IMR-90 (cell line): ENCODE measurements at regions not wholly inside any gene's neighbourhood (a gene's known extent, or its start where the extent isn't known, plus 50 kb on each side); places are given as distances from the start of the nearest gene placed in this dataset.
A peak's percentile ranks its signal among the peaks of the same experiment; 100 is the strongest.

ENCODE experiments used
- ATAC-seq: fragments of 200-7000 bp; cut with Tn5 transposase; 2 replicates; pipeline ENCODE4 v1.9.1; 2020; ENCODE audit warnings: low read depth, mild to moderate bottlenecking, moderate library complexity
- BruUV-seq: library from RNA; stranded (reverse); fragments of 400-500 nt; replicated peaks from 2 replicates; lab custom pipeline; 2021; lab: Mats Ljungman, UMichigan
- CTCF ChIA-PET: fragments of 300-600 bp; formaldehyde crosslinking; extraction: SDS; loops from one replicate; lab custom pipeline; 2021; ENCODE audit warnings: antibody characterized with exemption; lab: Yijun Ruan, JAX
- POLR2A ChIA-PET: fragments of 300-600 bp; sonication (Branson Sonifier 250); formaldehyde crosslinking; loops from one replicate; lab custom pipeline; 2022; ENCODE audit warnings: antibody characterized with exemption; ENCODE audit not compliant: unreplicated experiment; lab: Charles Lee
- DNase-seq: peaks from one replicate; pipeline ENCODE4 v3.0.0; 2013
- H2AFZ ChIP-seq: replicated peaks from 2 replicates; pipeline ENCODE3; 2013; ENCODE audit warnings: low read length, mild to moderate bottlenecking; ENCODE audit not compliant: poor library complexity
- H2AK5ac ChIP-seq: 2 replicates; pipeline ENCODE4 v1.6.1; 2013; ENCODE audit warnings: low read depth, low read length, inconsistent platforms
- H2AK9ac ChIP-seq: replicated peaks from 2 replicates; pipeline ENCODE3; 2013; ENCODE audit warnings: mild to moderate bottlenecking, low read depth, low read length, moderate library complexity; ENCODE audit not compliant: poor library complexity
- H2BK120ac ChIP-seq: 2 replicates; pipeline ENCODE4 v1.6.1; 2013; ENCODE audit warnings: low read depth, low read length, inconsistent platforms
- H2BK15ac ChIP-seq: 3 replicates; pipeline ENCODE4 v1.6.1; 2013; ENCODE audit warnings: low read depth, low read length, inconsistent platforms
- H2BK20ac ChIP-seq: 2 replicates; pipeline ENCODE4 v1.6.1; 2013; ENCODE audit warnings: low read depth, mild to moderate bottlenecking, inconsistent platforms, low read length, moderate library complexity
- H2BK5ac ChIP-seq: 2 replicates; pipeline ENCODE4 v1.6.1; 2013; ENCODE audit warnings: mild to moderate bottlenecking, low read depth, low read length, inconsistent platforms; ENCODE audit not compliant: poor library complexity, severe bottlenecking
- H3K14ac ChIP-seq: replicated peaks from 2 replicates; pipeline ENCODE4 v1.6.1; 2013; ENCODE audit warnings: low read depth, low read length, inconsistent platforms
- H3K18ac ChIP-seq: 2 replicates; pipeline ENCODE4 v1.6.1; 2013; ENCODE audit warnings: low read depth, low read length, control low read depth
- H3K23ac ChIP-seq: 2 replicates; pipeline ENCODE4 v1.6.1; 2013; ENCODE audit warnings: low read depth, low read length, inconsistent platforms
- H3K27ac ChIP-seq: 2 replicates; pipeline ENCODE4 v1.5.1; 2013; ENCODE audit warnings: mild to moderate bottlenecking, control low read depth, low read length; ENCODE audit not compliant: insufficient read depth
- H3K27me3 ChIP-seq: 2 replicates; pipeline ENCODE4 v1.6.1; 2013; ENCODE audit warnings: low read length; ENCODE audit not compliant: control insufficient read depth, insufficient read depth
- H3K36me3 ChIP-seq: 2 replicates; pipeline ENCODE4 v1.6.1; 2013; ENCODE audit warnings: low read length, mixed read lengths; ENCODE audit not compliant: control insufficient read depth, insufficient read depth
- H3K4ac ChIP-seq: 2 replicates; pipeline ENCODE4 v1.6.1; 2013; ENCODE audit warnings: low read depth, low read length, inconsistent platforms
- H3K4me1 ChIP-seq: 2 replicates; pipeline ENCODE4 v1.6.1; 2013; ENCODE audit warnings: low read length, mixed read lengths; ENCODE audit not compliant: control insufficient read depth, insufficient read depth
- H3K4me2 ChIP-seq: 2 replicates; pipeline ENCODE4 v1.6.1; 2013; ENCODE audit warnings: low read depth, mild to moderate bottlenecking, control low read depth, low read length, moderate library complexity
- H3K4me3 ChIP-seq: 2 replicates; pipeline ENCODE4 v1.5.1; 2013; ENCODE audit warnings: low read depth, mild to moderate bottlenecking, control low read depth, low read length, moderate library complexity; ENCODE audit not compliant: insufficient read depth
- H3K56ac ChIP-seq: 2 replicates; pipeline ENCODE4 v1.6.1; 2013; ENCODE audit warnings: low read length, inconsistent platforms; ENCODE audit not compliant: insufficient read depth; ENCODE audit errors: extremely low read depth
- H3K79me1 ChIP-seq, 2 experiments: 2 replicates each; pipeline ENCODE4 v1.6.1; 2013; ENCODE audit warnings: low read length in 2 of 2, inconsistent platforms in 1 of 2, low read depth in 1 of 2
- H3K9ac ChIP-seq: 2 replicates; pipeline ENCODE4 v1.6.1; 2013; ENCODE audit warnings: low read depth, low read length, control low read depth
- H3K9me1 ChIP-seq: 2 replicates; pipeline ENCODE4 v1.6.1; 2013; ENCODE audit warnings: low read length, inconsistent platforms; ENCODE audit not compliant: insufficient read depth
- H3K9me3 ChIP-seq: 2 replicates; pipeline ENCODE4 v1.6.1; 2013; ENCODE audit warnings: low read length; ENCODE audit not compliant: control insufficient read depth, insufficient read depth
- H4K20me1 ChIP-seq: 2 replicates; pipeline ENCODE4 v1.6.1; 2013; ENCODE audit warnings: low read length, inconsistent platforms; ENCODE audit not compliant: insufficient read depth
- H4K5ac ChIP-seq: 2 replicates; pipeline ENCODE4 v1.6.1; 2013; ENCODE audit warnings: mild to moderate bottlenecking, low read depth, low read length, control low read depth
- H4K8ac ChIP-seq, 2 experiments: 2 replicates each; pipeline ENCODE4 v1.6.1; 2013; ENCODE audit warnings: low read depth in 2 of 2, low read length in 2 of 2, control low read depth in 1 of 2, inconsistent platforms in 1 of 2
- H4K91ac ChIP-seq: 2 replicates; pipeline ENCODE4 v1.6.1; 2013; ENCODE audit warnings: low read depth, low read length, inconsistent platforms; ENCODE audit not compliant: insufficient read depth
- CEBPB ChIP-seq: IDR thresholded peaks from 2 replicates; pipeline ENCODE4 v1.6.1; 2012; ENCODE audit warnings: low read depth, low read length, improper control_type of control experiment
- CHD1 ChIP-seq: IDR thresholded peaks from 2 replicates; pipeline ENCODE4 v1.6.1; 2012; ENCODE audit warnings: low read depth, low read length, improper control_type of control experiment
- FOS ChIP-seq: fragments of 150-350 bp; IDR thresholded peaks from 2 replicates; pipeline ENCODE4 v1.6.1; 2016; ENCODE audit warnings: low read depth, low read length
- MXI1 ChIP-seq: IDR thresholded peaks from 2 replicates; pipeline ENCODE4 v1.6.1; 2012; ENCODE audit warnings: low read depth, mild to moderate bottlenecking, low read length, moderate library complexity, borderline replicate concordance
- RAD21 ChIP-seq: IDR thresholded peaks from 2 replicates; pipeline ENCODE4 v1.6.1; 2012; ENCODE audit warnings: low read length, improper control_type of control experiment
- RCOR1 ChIP-seq: IDR thresholded peaks from 2 replicates; pipeline ENCODE4 v1.6.1; 2012; ENCODE audit warnings: mild to moderate bottlenecking, low read length, improper control_type of control experiment; ENCODE audit not compliant: insufficient replicate concordance
- RFX5 ChIP-seq: IDR thresholded peaks from 2 replicates; pipeline ENCODE4 v1.8.0; 2012; ENCODE audit warnings: low read depth, mild to moderate bottlenecking, low read length, moderate library complexity
- SMC3 ChIP-seq: fragments of 150-350 bp; IDR thresholded peaks from 2 replicates; pipeline ENCODE4 v1.6.1; 2016; ENCODE audit warnings: low read depth, mild to moderate bottlenecking, antibody characterized with exemption, low read length, moderate library complexity
- WGBS, 2 experiments: methylation state at CpG; one replicate each; pipeline versions ENCODE4 v1.1.5 to v1.1.7; 2013; ENCODE audit warnings: missing lambda C conversion rate in 2 of 2; ENCODE audit not compliant: insufficient read length in 1 of 2; ENCODE audit errors: extremely low coverage in 2 of 2; 5-methylcytosine and 5-hydroxymethylcytosine counted together
- dilution Hi-C: fragments of 300-500 bp; cut with HindIII; formaldehyde crosslinking; loops from one replicate; pipeline ENCODE4 v1.14.3; 2018; ENCODE audit warnings: low sequenced_read_pairs; ENCODE audit not compliant: unreplicated experiment
- in situ Hi-C: fragments of 300-500 bp; cut with MboI; formaldehyde crosslinking; loops from 3 replicates; pipeline ENCODE4 v1.14.3; 2019; ENCODE audit warnings: low sequenced_read_pairs, inconsistent platforms, mixed read lengths
- intact Hi-C: fragments of 100-400 bp; cut with micrococcal nuclease; formaldehyde crosslinking; loops from 2 replicates; pipeline ENCODE4 v1.10.0; 2022
- TF ChIP-seq, protein P1 (sequence below): fragments of 150-350 bp; IDR thresholded peaks from 2 replicates; pipeline ENCODE4 v1.6.1; 2016; ENCODE audit warnings: low read depth, mild to moderate bottlenecking, low read length, moderate library complexity, borderline replicate concordance

GRCh38 chr10:29785701-29786100, 150.9 kb upstream of the SVIL start:
- WGBS, 2 experiments: no CpG with 5 or more reads among the region's 2 CpGs
- H2AK5ac ChIP-seq: peak overlapping the region; percentile 95

More at GRCh38 chr10:29785701-29786100, 150.9 kb upstream of the SVIL start:
- Histone ChIP-seq H3K4me3 (no peak overlapping the region), H3K4ac (peak overlapping the region; percentile 97), H3K14ac (peak overlapping the region; percentile 99), H2AFZ (no peak overlapping the region), H3K27ac (peak overlapping the region; percentile 84), H3K4me2 (no peak overlapping the region), H3K9me3 (no peaks in the 10 kb centered on the region), H3K23ac (peak overlapping the region; percentile 66), H2BK15ac (peak overlapping the region; percentile 100), H3K18ac (peak overlapping the region; percentile 90), H3K79me1 (peaks cover 0 to 15% of the 10 kb centered on the region in 2 experiments; a peak in 3 of 4 replicates), H4K91ac (peak overlapping the region; percentile 74), H3K4me1 (peaks cover 20% of the 10 kb centered on the region), H4K8ac (peak overlapping the region; percentile 90 to 93), H3K9ac (no peak overlapping the region), H3K9me1 (peaks cover 13% of the 10 kb centered on the region), H4K20me1 (no peaks in the 10 kb centered on the region), H2BK20ac (peak overlapping the region; percentile 98), H2BK5ac (peak overlapping the region; percentile 94), H2BK120ac (peak overlapping the region; percentile 98), H3K27me3 (no peaks in the 10 kb centered on the region), H4K5ac (peak overlapping the region; percentile 72), H3K36me3 (no peaks in the 10 kb centered on the region), H3K56ac (peak overlapping the region; percentile 26), H2AK9ac (peak overlapping the region; percentile 67)
- in situ Hi-C loops (no loop called here), intact Hi-C loops (loop anchor here (2.0 kb wide), 1 partner anchor 49 kb away; no protein-coding TSS in a partner anchor), dilution Hi-C loops (no loop called here)
- BruUV-seq: no TSS peak
- TF ChIP-seq FOS: no peak
- no peak for TF ChIP-seq RFX5
- no peak for TF ChIP-seq CHD1
- TF ChIP-seq CEBPB: no peak
- no peak for TF ChIP-seq MXI1
- TF ChIP-seq, protein P1, sequence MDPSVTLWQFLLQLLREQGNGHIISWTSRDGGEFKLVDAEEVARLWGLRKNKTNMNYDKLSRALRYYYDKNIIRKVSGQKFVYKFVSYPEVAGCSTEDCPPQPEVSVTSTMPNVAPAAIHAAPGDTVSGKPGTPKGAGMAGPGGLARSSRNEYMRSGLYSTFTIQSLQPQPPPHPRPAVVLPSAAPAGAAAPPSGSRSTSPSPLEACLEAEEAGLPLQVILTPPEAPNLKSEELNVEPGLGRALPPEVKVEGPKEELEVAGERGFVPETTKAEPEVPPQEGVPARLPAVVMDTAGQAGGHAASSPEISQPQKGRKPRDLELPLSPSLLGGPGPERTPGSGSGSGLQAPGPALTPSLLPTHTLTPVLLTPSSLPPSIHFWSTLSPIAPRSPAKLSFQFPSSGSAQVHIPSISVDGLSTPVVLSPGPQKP: no peak
- TF ChIP-seq RCOR1: no peak
- TF ChIP-seq SMC3: no peak
- no peak for TF ChIP-seq RAD21
- ChIA-PET CTCF (no interaction called here), POLR2A (no interaction called here)
- no peak for ATAC-seq
- DNase-seq: no peak
